HG03520 (cell line): ENCODE measurements at regions not wholly inside any gene's neighbourhood (a gene's known extent, or its start where the extent isn't known, plus 50 kb on each side); places are given as distances from the start of the nearest gene placed in this dataset.

Experiments used
- ATAC-seq: cut with Tn5 transposase; IDR thresholded peaks from one replicate; pipeline ENCODE4 v1.9.1; 2021; ENCODE audit warnings: mild to moderate bottlenecking, moderate library complexity; ENCODE audit not compliant: unreplicated experiment

GRCh38 chr15:69574506-69574905, 121.9 kb downstream of the RPLP1 start:
- no peak for ATAC-seq

- no peak for ATAC-seq
Observed at GRCh38 chr15:69575387-69575786, 122.8 kb downstream of the RPLP1 start.

GRCh38 chr15:69576035-69576526, 123.5 kb downstream of the RPLP1 start:
- ATAC-seq, result no peak

GRCh38 chr15:69576948-69577351, 124.3 kb downstream of the RPLP1 start:
- ATAC-seq, result no peak

GRCh38 chr15:69577397-69577796, 124.8 kb downstream of the RPLP1 start:
- no peak for ATAC-seq

- no peak for ATAC-seq
Observed at GRCh38 chr15:69578252-69578651, 125.6 kb downstream of the RPLP1 start.

GRCh38 chr15:69578787-69579583, 126.4 kb downstream of the RPLP1 start:
- ATAC-seq, result no peak

- no peak for ATAC-seq
Observed at GRCh38 chr15:69579950-69580618, 127.5 kb downstream of the RPLP1 start.

GRCh38 chr15:69583626-69584025, 131.0 kb downstream of the RPLP1 start:
- ATAC-seq, result no peak

- no peak for ATAC-seq
Observed at GRCh38 chr15:69585937-69586336, 133.3 kb downstream of the RPLP1 start.

GRCh38 chr15:69586721-69587120, 134.1 kb downstream of the RPLP1 start:
- no peak for ATAC-seq

GRCh38 chr15:69587723-69588426, 135.3 kb downstream of the RPLP1 start:
- ATAC-seq, result no peak

- no peak for ATAC-seq
Observed at GRCh38 chr15:69590201-69590710, 137.6 kb downstream of the RPLP1 start.

GRCh38 chr15:69590932-69591524, 138.4 kb downstream of the RPLP1 start:
- ATAC-seq, result no peak

GRCh38 chr15:69591905-69592508, 139.4 kb downstream of the RPLP1 start:
- no peak for ATAC-seq

GRCh38 chr15:69592954-69593353, 140.3 kb downstream of the RPLP1 start:
- ATAC-seq, result no peak

- no peak for ATAC-seq
Observed at GRCh38 chr15:69593488-69593887, 140.9 kb downstream of the RPLP1 start.

- ATAC-seq, result no peak
Observed at GRCh38 chr15:69593981-69594966, 141.7 kb downstream of the RPLP1 start.

- ATAC-seq, result no peak
Observed at GRCh38 chr15:69595009-69595791, 142.6 kb downstream of the RPLP1 start.
